ENCODE measurements at regions not wholly inside any gene's neighbourhood (a gene's known extent, or its start where the extent isn't known, plus 50 kb on each side); places are given as distances from the start of the nearest gene placed in this dataset.

GRCh38 chr18:60554967-60555366 lies 182.4 kb upstream of the MC4R start:
- DNase-seq (ENCODE audit: low spot score): no peak

- DNase-seq (ENCODE audit: low spot score): no peak
These were observed 183.1 kb upstream of the MC4R start for GRCh38 chr18:60555625-60556024.

GRCh38 chr18:60556326-60556725 lies 183.8 kb upstream of the MC4R start:
- no peak for DNase-seq (ENCODE audit: low spot score)

- peak; percentile 14 for DNase-seq (ENCODE audit: low spot score)
These were observed 187.5 kb upstream of the MC4R start for GRCh38 chr18:60560071-60560470.

GRCh38 chr18:60563082-60563481 lies 190.5 kb upstream of the MC4R start:
- no peak for DNase-seq (ENCODE audit: low spot score)

GRCh38 chr18:60568220-60568619 lies 195.6 kb upstream of the MC4R start:
- DNase-seq (ENCODE audit: low spot score): no peak

- DNase-seq (ENCODE audit: low spot score): no peak
These were observed 197.6 kb upstream of the MC4R start for GRCh38 chr18:60570172-60570571.

GRCh38 chr18:60577457-60577856 lies 204.9 kb upstream of the MC4R start:
- DNase-seq (ENCODE audit: low spot score): no peak

- no peak for DNase-seq (ENCODE audit: low spot score)
These were observed 213.1 kb upstream of the MC4R start for GRCh38 chr18:60585670-60586069.

- no peak for DNase-seq (ENCODE audit: low spot score)
These were observed 220.7 kb upstream of the MC4R start for GRCh38 chr18:60593249-60593648.

- DNase-seq (ENCODE audit: low spot score): no peak
These were observed 224.4 kb upstream of the MC4R start for GRCh38 chr18:60596928-60597327.

- no peak for DNase-seq (ENCODE audit: low spot score)
These were observed 226.7 kb upstream of the MC4R start for GRCh38 chr18:60599267-60599666.

- no peak for DNase-seq (ENCODE audit: low spot score)
These were observed 227.4 kb upstream of the MC4R start for GRCh38 chr18:60599995-60600394.

- DNase-seq (ENCODE audit: low spot score): no peak
These were observed 228.7 kb upstream of the MC4R start for GRCh38 chr18:60601249-60601648.

- DNase-seq (ENCODE audit: low spot score): no peak
These were observed 250.8 kb upstream of the MC4R start for GRCh38 chr18:60623331-60623730.

- no peak for DNase-seq (ENCODE audit: low spot score)
These were observed 251.6 kb upstream of the MC4R start for GRCh38 chr18:60624207-60624606.

GRCh38 chr18:60639836-60640235 lies 267.3 kb upstream of the MC4R start:
- DNase-seq (ENCODE audit: low spot score): no peak

GRCh38 chr18:60643009-60643408 lies 270.4 kb upstream of the MC4R start:
- no peak for DNase-seq (ENCODE audit: low spot score)

GRCh38 chr18:60646725-60647124 lies 274.1 kb upstream of the MC4R start:
- no peak for DNase-seq (ENCODE audit: low spot score)

- DNase-seq (ENCODE audit: low spot score): peak; percentile 52
These were observed 276.5 kb upstream of the MC4R start for GRCh38 chr18:60649107-60649506.

GRCh38 chr18:60649842-60650536 lies 277.4 kb upstream of the MC4R start:
- DNase-seq (ENCODE audit: low spot score): peak; percentile 51

- no peak for DNase-seq (ENCODE audit: low spot score)
These were observed 281.7 kb upstream of the MC4R start for GRCh38 chr18:60654298-60654697.

GRCh38 chr18:60656553-60656952 lies 284.0 kb upstream of the MC4R start:
- no peak for DNase-seq (ENCODE audit: low spot score)

- no peak for DNase-seq (ENCODE audit: low spot score)
These were observed 289.9 kb upstream of the MC4R start for GRCh38 chr18:60662491-60662890.
